Hindlimb muscle (tissue), 1 donor: ENCODE measurements at regions not wholly inside any gene's neighbourhood (a gene's known extent, or its start where the extent isn't known, plus 50 kb on each side); places are given as distances from the start of the nearest gene placed in this dataset.
"Not testable (repeated sequence)": the region's sequence is repeated elsewhere in the genome, so short reads cannot be mapped to it uniquely, and the experiment has no call there.

ENCODE experiments used
- DNase-seq: peaks from one replicate; pipeline ENCODE4 v3.0.0-alpha.2; 2013

- no peak for DNase-seq
These were observed 1291.9 kb upstream of the EPHA6 start for GRCh38 chr3:95522449-95522848.

- DNase-seq: no peak
These were observed 1274.4 kb upstream of the EPHA6 start for GRCh38 chr3:95539950-95540483.

GRCh38 chr3:95565502-95565901 lies 1248.9 kb upstream of the EPHA6 start:
- DNase-seq: no peak

GRCh38 chr3:95567346-95567745 lies 1247.0 kb upstream of the EPHA6 start:
- DNase-seq: peak; percentile 0

GRCh38 chr3:95586754-95587153 lies 1227.6 kb upstream of the EPHA6 start:
- no peak for DNase-seq

- DNase-seq: not testable (repeated sequence)
These were observed 1226.8 kb upstream of the EPHA6 start for GRCh38 chr3:95587641-95588040.

- DNase-seq: no peak
These were observed 1225.9 kb upstream of the EPHA6 start for GRCh38 chr3:95588473-95588872.

GRCh38 chr3:95595416-95596075 lies 1218.8 kb upstream of the EPHA6 start:
- DNase-seq: no peak

GRCh38 chr3:95607926-95608325 lies 1206.5 kb upstream of the EPHA6 start:
- DNase-seq: no peak

GRCh38 chr3:95609411-95609810 lies 1205.0 kb upstream of the EPHA6 start:
- no peak for DNase-seq

GRCh38 chr3:95612611-95613010 lies 1201.8 kb upstream of the EPHA6 start:
- DNase-seq: no peak

- DNase-seq: no peak
These were observed 1200.4 kb upstream of the EPHA6 start for GRCh38 chr3:95613993-95614392.

- no peak for DNase-seq
These were observed 1198.6 kb upstream of the EPHA6 start for GRCh38 chr3:95615592-95616310.

GRCh38 chr3:95626107-95626506 lies 1188.3 kb upstream of the EPHA6 start:
- DNase-seq: no peak

GRCh38 chr3:95627293-95627692 lies 1187.1 kb upstream of the EPHA6 start:
- no peak for DNase-seq

GRCh38 chr3:95627697-95628096 lies 1186.7 kb upstream of the EPHA6 start:
- no peak for DNase-seq

GRCh38 chr3:95629802-95630201 lies 1184.6 kb upstream of the EPHA6 start:
- no peak for DNase-seq

- no peak for DNase-seq
These were observed 1169.1 kb upstream of the EPHA6 start for GRCh38 chr3:95645291-95645690.

- no peak for DNase-seq
These were observed 1159.6 kb upstream of the EPHA6 start for GRCh38 chr3:95654570-95655362.

GRCh38 chr3:95655363-95655986 lies 1158.9 kb upstream of the EPHA6 start:
- DNase-seq: no peak

GRCh38 chr3:95670765-95671164 lies 1143.6 kb upstream of the EPHA6 start:
- no peak for DNase-seq

GRCh38 chr3:95673215-95673614 lies 1141.2 kb upstream of the EPHA6 start:
- DNase-seq: no peak
